ENCODE measurements at regions not wholly inside any gene's neighbourhood (a gene's known extent, or its start where the extent isn't known, plus 50 kb on each side); places are given as distances from the start of the nearest gene placed in this dataset.

GRCh38 chr5:17431272-17432050, 66.6 kb upstream of the TAF11L2 start:
- no peak for DNase-seq (ENCODE audit: insufficient read length, low spot score, missing footprints)
- no peak for TF ChIP-seq CTCF (IDR thresholded peaks at IDR 0.05; ENCODE audit: extremely low read depth, low read depth, low read length)
- peaks cover 9% of the 10 kb centered on the region for H3K27me3 ChIP-seq (ENCODE audit: insufficient read depth, low read length)
- H3K79me2 ChIP-seq (ENCODE audit: insufficient read depth, low read length): no peaks in the 10 kb centered on the region
- H3K9me3 ChIP-seq (ENCODE audit: low read depth, low read length): no peaks in the 10 kb centered on the region
- H3K4me2 ChIP-seq (ENCODE audit: insufficient read depth, low read length): no peak overlapping the region
- H3K4me1 ChIP-seq (ENCODE audit: insufficient read depth, low read length): peaks cover 5% of the 10 kb centered on the region
- no peaks in the 10 kb centered on the region for H3K36me3 ChIP-seq (ENCODE audit: insufficient read depth, low read length)
- no peaks in the 10 kb centered on the region for H4K20me1 ChIP-seq (ENCODE audit: insufficient read depth, low read length)
- no peak overlapping the region for H2AFZ ChIP-seq (ENCODE audit: low read length)
- H3K4me3 ChIP-seq (ENCODE audit: insufficient read depth, low read length): no peak overlapping the region
- no peak overlapping the region for H3K27ac ChIP-seq (ENCODE audit: low read depth, low read length)

GRCh38 chr5:17432569-17432968, 65.5 kb upstream of the TAF11L2 start:
- no peak overlapping the region for H2AFZ ChIP-seq (ENCODE audit: low read length)
- no peak for DNase-seq (ENCODE audit: insufficient read length, low spot score, missing footprints)
- H3K4me3 ChIP-seq (ENCODE audit: insufficient read depth, low read length): no peak overlapping the region
- TF ChIP-seq CTCF (IDR thresholded peaks at IDR 0.05; ENCODE audit: extremely low read depth, low read depth, low read length): no peak
- H3K36me3 ChIP-seq (ENCODE audit: insufficient read depth, low read length): no peaks in the 10 kb centered on the region
- peaks cover 8% of the 10 kb centered on the region for H3K4me1 ChIP-seq (ENCODE audit: insufficient read depth, low read length)
- H4K20me1 ChIP-seq (ENCODE audit: insufficient read depth, low read length): no peaks in the 10 kb centered on the region
- no peak overlapping the region for H3K4me2 ChIP-seq (ENCODE audit: insufficient read depth, low read length)
- H3K27ac ChIP-seq (ENCODE audit: low read depth, low read length): no peak overlapping the region
- H3K79me2 ChIP-seq (ENCODE audit: insufficient read depth, low read length): no peaks in the 10 kb centered on the region
- peaks cover 9% of the 10 kb centered on the region for H3K27me3 ChIP-seq (ENCODE audit: insufficient read depth, low read length)
- no peaks in the 10 kb centered on the region for H3K9me3 ChIP-seq (ENCODE audit: low read depth, low read length)

- Histone ChIP-seq H3K9me3 (ENCODE audit: low read depth, low read length) (no peaks in the 10 kb centered on the region), H4K20me1 (ENCODE audit: insufficient read depth, low read length) (no peaks in the 10 kb centered on the region), H3K36me3 (ENCODE audit: insufficient read depth, low read length) (no peaks in the 10 kb centered on the region), H3K4me3 (ENCODE audit: insufficient read depth, low read length) (no peak overlapping the region), H3K4me2 (ENCODE audit: insufficient read depth, low read length) (no peak overlapping the region), H3K4me1 (ENCODE audit: insufficient read depth, low read length) (peaks cover 8% of the 10 kb centered on the region), H3K79me2 (ENCODE audit: insufficient read depth, low read length) (no peaks in the 10 kb centered on the region), H3K27ac (ENCODE audit: low read depth, low read length) (no peak overlapping the region), H3K27me3 (ENCODE audit: insufficient read depth, low read length) (peaks cover 9% of the 10 kb centered on the region), H2AFZ (ENCODE audit: low read length) (no peak overlapping the region)
- no peak for TF ChIP-seq CTCF (IDR thresholded peaks at IDR 0.05; ENCODE audit: extremely low read depth, low read depth, low read length)
- no peak for DNase-seq (ENCODE audit: insufficient read length, low spot score, missing footprints)
Observed at GRCh38 chr5:17433406-17433805, 64.6 kb upstream of the TAF11L2 start.

- no peak for TF ChIP-seq CTCF (IDR thresholded peaks at IDR 0.05; ENCODE audit: extremely low read depth, low read depth, low read length)
- Histone ChIP-seq H3K79me2 (ENCODE audit: insufficient read depth, low read length) (no peaks in the 10 kb centered on the region), H3K4me1 (ENCODE audit: insufficient read depth, low read length) (peaks cover 8% of the 10 kb centered on the region)
Observed at GRCh38 chr5:17434982-17435381, 63.0 kb upstream of the TAF11L2 start.

More at GRCh38 chr5:17434982-17435381, 63.0 kb upstream of the TAF11L2 start:
- H3K9me3 ChIP-seq (ENCODE audit: low read depth, low read length): no peaks in the 10 kb centered on the region
- H3K4me3 ChIP-seq (ENCODE audit: insufficient read depth, low read length): no peak overlapping the region
- no peaks in the 10 kb centered on the region for H4K20me1 ChIP-seq (ENCODE audit: insufficient read depth, low read length)
- no peaks in the 10 kb centered on the region for H3K36me3 ChIP-seq (ENCODE audit: insufficient read depth, low read length)
- no peak overlapping the region for H2AFZ ChIP-seq (ENCODE audit: low read length)
- DNase-seq (ENCODE audit: insufficient read length, low spot score, missing footprints): no peak
- no peak overlapping the region for H3K27ac ChIP-seq (ENCODE audit: low read depth, low read length)
- peaks cover 3% of the 10 kb centered on the region for H3K27me3 ChIP-seq (ENCODE audit: insufficient read depth, low read length)
- H3K4me2 ChIP-seq (ENCODE audit: insufficient read depth, low read length): no peak overlapping the region
